HL-60 (cell line): ENCODE measurements at regions not wholly inside any gene's neighbourhood (a gene's known extent, or its start where the extent isn't known, plus 50 kb on each side); places are given as distances from the start of the nearest gene placed in this dataset.

ENCODE experiments used
- DNase-seq, 2 experiments: peaks; one replicate each; pipeline ENCODE4 v3.0.0-alpha.2; 2010 to 2020; ENCODE audit warnings: low read depth in 1 of 2, low spot score in 1 of 2
- H3K27ac ChIP-seq: fragments of 250-450 bp; sonication (Bioruptor Pico); replicated peaks from 2 replicates; pipeline ENCODE4 v1.5.1; 2020; ENCODE audit warnings: mild to moderate bottlenecking, moderate library complexity
- H3K27me3 ChIP-seq: fragments of 250-450 bp; sonication (Bioruptor Pico); 2 replicates; pipeline ENCODE4 v1.5.1; 2021; ENCODE audit warnings: mild to moderate bottlenecking, moderate library complexity; ENCODE audit not compliant: insufficient read depth, poor library complexity, severe bottlenecking
- H3K4me3 ChIP-seq: replicated peaks from 2 replicates; pipeline ENCODE4 v1.5.1; 2011; ENCODE audit warnings: mild to moderate bottlenecking, control low read depth, low read length; ENCODE audit not compliant: insufficient read depth
- GABPA ChIP-seq: IDR thresholded peaks from 2 replicates; pipeline ENCODE4 v1.6.1; 2012; ENCODE audit warnings: low read depth
- POLR2AphosphoS5 ChIP-seq: IDR thresholded peaks from 2 replicates; pipeline ENCODE4 v1.6.1; 2012; ENCODE audit warnings: low read depth
- SPI1 ChIP-seq: IDR thresholded peaks from 2 replicates; pipeline ENCODE4 v1.6.1; 2012; ENCODE audit warnings: low read depth, mild to moderate bottlenecking, borderline replicate concordance
- TF ChIP-seq, protein P1 (sequence below): IDR thresholded peaks from 2 replicates; pipeline ENCODE4 v1.6.1; 2012; ENCODE audit warnings: low read depth; ENCODE audit not compliant: insufficient replicate concordance
- TF ChIP-seq, protein P2 (sequence below): IDR thresholded peaks from one replicate; pipeline ENCODE4 v1.5.1; 2011; ENCODE audit warnings: low read length, control low read depth, inconsistent platforms; ENCODE audit not compliant: insufficient read depth

GRCh38 chr2:155528034-155528433, 804.5 kb downstream of the NR4A2 start:
- no peaks in the 10 kb centered on the region for H3K27me3 ChIP-seq
- TF ChIP-seq, protein P1, sequence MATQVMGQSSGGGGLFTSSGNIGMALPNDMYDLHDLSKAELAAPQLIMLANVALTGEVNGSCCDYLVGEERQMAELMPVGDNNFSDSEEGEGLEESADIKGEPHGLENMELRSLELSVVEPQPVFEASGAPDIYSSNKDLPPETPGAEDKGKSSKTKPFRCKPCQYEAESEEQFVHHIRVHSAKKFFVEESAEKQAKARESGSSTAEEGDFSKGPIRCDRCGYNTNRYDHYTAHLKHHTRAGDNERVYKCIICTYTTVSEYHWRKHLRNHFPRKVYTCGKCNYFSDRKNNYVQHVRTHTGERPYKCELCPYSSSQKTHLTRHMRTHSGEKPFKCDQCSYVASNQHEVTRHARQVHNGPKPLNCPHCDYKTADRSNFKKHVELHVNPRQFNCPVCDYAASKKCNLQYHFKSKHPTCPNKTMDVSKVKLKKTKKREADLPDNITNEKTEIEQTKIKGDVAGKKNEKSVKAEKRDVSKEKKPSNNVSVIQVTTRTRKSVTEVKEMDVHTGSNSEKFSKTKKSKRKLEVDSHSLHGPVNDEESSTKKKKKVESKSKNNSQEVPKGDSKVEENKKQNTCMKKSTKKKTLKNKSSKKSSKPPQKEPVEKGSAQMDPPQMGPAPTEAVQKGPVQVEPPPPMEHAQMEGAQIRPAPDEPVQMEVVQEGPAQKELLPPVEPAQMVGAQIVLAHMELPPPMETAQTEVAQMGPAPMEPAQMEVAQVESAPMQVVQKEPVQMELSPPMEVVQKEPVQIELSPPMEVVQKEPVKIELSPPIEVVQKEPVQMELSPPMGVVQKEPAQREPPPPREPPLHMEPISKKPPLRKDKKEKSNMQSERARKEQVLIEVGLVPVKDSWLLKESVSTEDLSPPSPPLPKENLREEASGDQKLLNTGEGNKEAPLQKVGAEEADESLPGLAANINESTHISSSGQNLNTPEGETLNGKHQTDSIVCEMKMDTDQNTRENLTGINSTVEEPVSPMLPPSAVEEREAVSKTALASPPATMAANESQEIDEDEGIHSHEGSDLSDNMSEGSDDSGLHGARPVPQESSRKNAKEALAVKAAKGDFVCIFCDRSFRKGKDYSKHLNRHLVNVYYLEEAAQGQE, result no peak
- TF ChIP-seq POLR2AphosphoS5, result no peak
- TF ChIP-seq, protein P2, sequence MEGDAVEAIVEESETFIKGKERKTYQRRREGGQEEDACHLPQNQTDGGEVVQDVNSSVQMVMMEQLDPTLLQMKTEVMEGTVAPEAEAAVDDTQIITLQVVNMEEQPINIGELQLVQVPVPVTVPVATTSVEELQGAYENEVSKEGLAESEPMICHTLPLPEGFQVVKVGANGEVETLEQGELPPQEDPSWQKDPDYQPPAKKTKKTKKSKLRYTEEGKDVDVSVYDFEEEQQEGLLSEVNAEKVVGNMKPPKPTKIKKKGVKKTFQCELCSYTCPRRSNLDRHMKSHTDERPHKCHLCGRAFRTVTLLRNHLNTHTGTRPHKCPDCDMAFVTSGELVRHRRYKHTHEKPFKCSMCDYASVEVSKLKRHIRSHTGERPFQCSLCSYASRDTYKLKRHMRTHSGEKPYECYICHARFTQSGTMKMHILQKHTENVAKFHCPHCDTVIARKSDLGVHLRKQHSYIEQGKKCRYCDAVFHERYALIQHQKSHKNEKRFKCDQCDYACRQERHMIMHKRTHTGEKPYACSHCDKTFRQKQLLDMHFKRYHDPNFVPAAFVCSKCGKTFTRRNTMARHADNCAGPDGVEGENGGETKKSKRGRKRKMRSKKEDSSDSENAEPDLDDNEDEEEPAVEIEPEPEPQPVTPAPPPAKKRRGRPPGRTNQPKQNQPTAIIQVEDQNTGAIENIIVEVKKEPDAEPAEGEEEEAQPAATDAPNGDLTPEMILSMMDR, result no peak
- TF ChIP-seq GABPA, result no peak
- no peak for TF ChIP-seq SPI1
- no peak overlapping the region for H3K27ac ChIP-seq

GRCh38 chr2:155525199-155525598, 807.3 kb downstream of the NR4A2 start:
- no peak overlapping the region for H3K27ac ChIP-seq
- H3K27me3 ChIP-seq, result no peaks in the 10 kb centered on the region
- H3K4me3 ChIP-seq, result no peak overlapping the region
- no peak for DNase-seq
- TF ChIP-seq, protein P1, result no peak
- no peak for TF ChIP-seq SPI1
- no peak for TF ChIP-seq GABPA
- TF ChIP-seq POLR2AphosphoS5, result no peak
- TF ChIP-seq, protein P2, result no peak

More at GRCh38 chr2:155528034-155528433, 804.5 kb downstream of the NR4A2 start:
- no peak for DNase-seq
- H3K4me3 ChIP-seq, result no peak overlapping the region

DNA sequence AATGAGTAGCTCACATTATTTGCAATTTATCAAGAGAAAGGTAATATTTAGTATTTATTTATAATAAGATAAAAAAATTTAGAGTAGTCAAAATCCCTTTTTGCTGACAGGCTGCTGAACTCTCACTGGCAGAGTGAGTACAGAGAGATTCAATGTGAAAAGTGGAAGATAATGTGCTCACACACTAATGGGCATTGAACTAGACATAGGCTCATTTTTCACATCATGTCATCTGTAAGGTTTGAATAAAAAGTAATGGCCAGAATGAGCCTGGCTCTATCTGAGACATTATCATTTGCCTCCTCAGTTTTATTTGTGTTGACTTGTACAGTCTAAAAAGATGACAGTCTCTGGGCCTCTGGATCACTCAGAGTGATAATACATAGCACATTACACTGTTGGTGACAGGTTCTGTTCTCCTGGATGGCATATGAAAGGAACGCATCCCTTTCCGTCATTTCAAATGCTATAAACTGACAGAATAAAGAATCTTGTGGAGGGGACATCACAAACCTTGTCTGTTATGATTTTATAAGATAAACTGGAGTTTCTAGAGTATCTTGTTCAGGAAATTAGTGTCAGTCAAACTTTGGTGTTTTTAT, 812.9 kb downstream of the NR4A2 start:
- no peak for DNase-seq
- no peak overlapping the region for H3K27ac ChIP-seq
- TF ChIP-seq SPI1 (no peak), POLR2AphosphoS5 (no peak), GABPA (no peak)
- TF ChIP-seq, protein P2, result no peak
- TF ChIP-seq, protein P1, result no peak
- no peaks in the 10 kb centered on the region for H3K27me3 ChIP-seq
- H3K4me3 ChIP-seq, result no peak overlapping the region
